Duodenal mucosa (tissue), 2 donors: ENCODE measurements at regions not wholly inside any gene's neighbourhood (a gene's known extent, or its start where the extent isn't known, plus 50 kb on each side); places are given as distances from the start of the nearest gene placed in this dataset.

ENCODE experiments used
- H3K27ac ChIP-seq: one replicate; pipeline ENCODE4 v1.7.0; 2013; ENCODE audit warnings: low read depth, low read length
- H3K27me3 ChIP-seq, 2 donors: one replicate each; pipeline ENCODE4 v1.7.0; 2013; ENCODE audit warnings: low read length in 2 of 2, control low read depth in 1 of 2; ENCODE audit not compliant: insufficient read depth in 2 of 2, control insufficient read depth in 1 of 2
- H3K36me3 ChIP-seq, 2 donors: one replicate each; pipeline ENCODE4 v1.7.0; 2013; ENCODE audit warnings: low read length in 2 of 2, control low read depth in 1 of 2; ENCODE audit not compliant: insufficient read depth in 2 of 2, control insufficient read depth in 1 of 2
- H3K4me1 ChIP-seq, 2 donors: one replicate each; pipeline ENCODE4 v1.7.0; 2013; ENCODE audit warnings: low read length in 2 of 2, control low read depth in 1 of 2; ENCODE audit not compliant: insufficient read depth in 2 of 2, control insufficient read depth in 1 of 2
- H3K4me3 ChIP-seq, 2 donors: one replicate each; pipeline ENCODE4 v1.7.0; 2013; ENCODE audit warnings: low read length in 2 of 2, low read depth in 1 of 2
- H3K9ac ChIP-seq, 2 donors: one replicate each; pipeline ENCODE4 v1.7.0; 2013; ENCODE audit warnings: low read length in 2 of 2, low read depth in 1 of 2
- H3K9me3 ChIP-seq, 2 donors: one replicate each; pipeline ENCODE4 v1.7.0; 2013; ENCODE audit warnings: low read length in 2 of 2, control low read depth in 1 of 2; ENCODE audit not compliant: control insufficient read depth in 1 of 2

GRCh38 chr21:27804515-27804914 is 837.6 kb upstream of the ADAMTS5 start:
- H3K36me3 ChIP-seq: no peaks in the 10 kb centered on the region
- H3K9ac ChIP-seq: no peak overlapping the region
- no peaks in the 10 kb centered on the region for H3K27me3 ChIP-seq
- no peak overlapping the region for H3K4me3 ChIP-seq
- H3K27ac ChIP-seq: no peak overlapping the region
- H3K9me3 ChIP-seq: no peaks in the 10 kb centered on the region
- no peaks in the 10 kb centered on the region for H3K4me1 ChIP-seq

GRCh38 chr21:27803571-27803970 is 836.7 kb upstream of the ADAMTS5 start:
- Histone ChIP-seq H3K9me3 (no peaks in the 10 kb centered on the region), H3K27ac (no peak overlapping the region), H3K4me1 (no peaks in the 10 kb centered on the region), H3K4me3 (no peak overlapping the region), H3K9ac (no peak overlapping the region), H3K27me3 (no peaks in the 10 kb centered on the region), H3K36me3 (no peaks in the 10 kb centered on the region)

GRCh38 chr21:27802816-27803475 is 836.1 kb upstream of the ADAMTS5 start:
- H3K27me3 ChIP-seq: no peaks in the 10 kb centered on the region
- H3K9me3 ChIP-seq: no peaks in the 10 kb centered on the region
- no peak overlapping the region for H3K27ac ChIP-seq
- no peak overlapping the region for H3K4me3 ChIP-seq
- H3K4me1 ChIP-seq: no peaks in the 10 kb centered on the region
- no peak overlapping the region for H3K9ac ChIP-seq
- H3K36me3 ChIP-seq: no peaks in the 10 kb centered on the region

- no peaks in the 10 kb centered on the region for H3K4me1 ChIP-seq
- H3K36me3 ChIP-seq: no peaks in the 10 kb centered on the region
- H3K4me3 ChIP-seq: no peak overlapping the region
- no peak overlapping the region for H3K9ac ChIP-seq
- no peaks in the 10 kb centered on the region for H3K27me3 ChIP-seq
- H3K27ac ChIP-seq: no peak overlapping the region
- no peaks in the 10 kb centered on the region for H3K9me3 ChIP-seq
Observed at GRCh38 chr21:27799861-27800260, 833.0 kb upstream of the ADAMTS5 start.

GRCh38 chr21:27796106-27796505 is 829.2 kb upstream of the ADAMTS5 start:
- Histone ChIP-seq H3K36me3 (no peaks in the 10 kb centered on the region), H3K4me1 (no peaks in the 10 kb centered on the region), H3K27ac (no peak overlapping the region), H3K9me3 (no peaks in the 10 kb centered on the region), H3K9ac (no peak overlapping the region), H3K27me3 (no peaks in the 10 kb centered on the region), H3K4me3 (no peak overlapping the region)

GRCh38 chr21:27795418-27795817 is 828.5 kb upstream of the ADAMTS5 start:
- Histone ChIP-seq H3K27me3 (no peaks in the 10 kb centered on the region), H3K4me3 (no peak overlapping the region), H3K27ac (no peak overlapping the region), H3K9ac (no peak overlapping the region), H3K4me1 (no peaks in the 10 kb centered on the region), H3K36me3 (no peaks in the 10 kb centered on the region), H3K9me3 (no peaks in the 10 kb centered on the region)

- Histone ChIP-seq H3K9me3 (no peaks in the 10 kb centered on the region), H3K4me1 (no peaks in the 10 kb centered on the region), H3K4me3 (no peak overlapping the region), H3K27me3 (no peaks in the 10 kb centered on the region), H3K27ac (no peak overlapping the region), H3K36me3 (no peaks in the 10 kb centered on the region), H3K9ac (no peak overlapping the region)
Observed at GRCh38 chr21:27793901-27794300, 827.0 kb upstream of the ADAMTS5 start.

GRCh38 chr21:27787046-27787445 is 820.2 kb upstream of the ADAMTS5 start:
- H3K27ac ChIP-seq: no peak overlapping the region
- H3K9ac ChIP-seq: no peak overlapping the region
- H3K36me3 ChIP-seq: no peaks in the 10 kb centered on the region
- H3K4me1 ChIP-seq: peaks cover 0 to 5% of the 10 kb centered on the region in 2 donors
- no peaks in the 10 kb centered on the region for H3K27me3 ChIP-seq
- no peak overlapping the region for H3K4me3 ChIP-seq
- no peaks in the 10 kb centered on the region for H3K9me3 ChIP-seq

- H3K9ac ChIP-seq: no peak overlapping the region
- no peak overlapping the region for H3K27ac ChIP-seq
- no peaks in the 10 kb centered on the region for H3K36me3 ChIP-seq
- H3K4me1 ChIP-seq: peaks cover 0 to 8% of the 10 kb centered on the region in 2 donors
- H3K27me3 ChIP-seq: no peaks in the 10 kb centered on the region
- no peaks in the 10 kb centered on the region for H3K9me3 ChIP-seq
- no peak overlapping the region for H3K4me3 ChIP-seq
Observed at GRCh38 chr21:27779606-27780005, 812.7 kb upstream of the ADAMTS5 start.

- Histone ChIP-seq H3K9me3 (no peaks in the 10 kb centered on the region), H3K27ac (no peak overlapping the region), H3K27me3 (no peaks in the 10 kb centered on the region), H3K9ac (no peak overlapping the region), H3K4me1 (peaks cover 0 to 8% of the 10 kb centered on the region in 2 donors), H3K4me3 (no peak overlapping the region), H3K36me3 (no peaks in the 10 kb centered on the region)
Observed at GRCh38 chr21:27776925-27777553, 810.2 kb upstream of the ADAMTS5 start.
